CD4-positive, alpha-beta T cell (primary cell): ENCODE measurements at regions not wholly inside any gene's neighbourhood (a gene's known extent, or its start where the extent isn't known, plus 50 kb on each side); places are given as distances from the start of the nearest gene placed in this dataset.

ENCODE experiments used
- ATAC-seq: fragments of 200-7000 bp; cut with Tn5 transposase; one replicate; pipeline ENCODE4 v1.10.0; 2022; ENCODE audit warnings: mild to moderate bottlenecking; ENCODE audit not compliant: poor library complexity
- CTCF ChIA-PET: fragments of 350-600 bp; sonication (Branson Sonifier 250); formaldehyde crosslinking; loops from one replicate; lab custom pipeline; 2021; ENCODE audit warnings: antibody characterized with exemption, inconsistent platforms; lab: Charles Lee
- POLR2A ChIA-PET: fragments of 350-600 bp; sonication (Branson Sonifier 250); formaldehyde crosslinking; loops from one replicate; lab custom pipeline; 2021; ENCODE audit warnings: antibody characterized with exemption, inconsistent platforms; lab: Charles Lee
- DNase-seq, 14 experiments: peaks; one replicate each; pipeline ENCODE4 v3.0.0-alpha.2; 2013 to 2020; ENCODE audit warnings: mixed read lengths in 2 of 14
- H3K27ac ChIP-seq, 2 donors: one replicate each; pipeline versions ENCODE4 v1.5.1 to v1.7.0; 2013; ENCODE audit warnings: low read length in 2 of 2, low read depth in 1 of 2, mild to moderate bottlenecking in 1 of 2
- H3K27me3 ChIP-seq, 2 experiments: 1 replicate in 1 of 2; 2 replicates in 1 of 2; pipeline versions ENCODE4 v1.6.1 to v1.7.0; 2013; ENCODE audit warnings: low read length in 2 of 2, control low read depth in 1 of 2, mild to moderate bottlenecking in 1 of 2, moderate library complexity in 1 of 2; ENCODE audit not compliant: insufficient read depth in 2 of 2, control insufficient read depth in 1 of 2
- H3K36me3 ChIP-seq: one replicate; pipeline ENCODE4 v1.6.1; 2013; ENCODE audit warnings: low read length, control low read depth; ENCODE audit not compliant: insufficient read depth
- H3K4me1 ChIP-seq: one replicate; pipeline ENCODE4 v1.6.1; 2013; ENCODE audit warnings: low read length, control low read depth; ENCODE audit not compliant: insufficient read depth
- H3K4me3 ChIP-seq: one replicate; pipeline ENCODE4 v1.5.1; 2013; ENCODE audit warnings: mild to moderate bottlenecking, low read length, moderate library complexity
- H3K9me3 ChIP-seq, 2 experiments: 1 replicate in 1 of 2; 2 replicates in 1 of 2; pipeline versions ENCODE4 v1.6.1 to v1.7.0; 2013; ENCODE audit warnings: low read length in 2 of 2, mild to moderate bottlenecking in 2 of 2, control low read depth in 1 of 2, moderate library complexity in 1 of 2; ENCODE audit not compliant: control insufficient read depth in 1 of 2, insufficient read depth in 1 of 2
- H3K27ac Mint-ChIP-seq: one replicate; pipeline ENCODE4 v1.8.0; 2020; ENCODE audit warnings: mixed read lengths
- H3K27me3 Mint-ChIP-seq: one replicate; pipeline ENCODE4 v1.8.0; 2021; ENCODE audit warnings: mixed read lengths
- H3K36me3 Mint-ChIP-seq: one replicate; pipeline ENCODE4 v1.8.0; 2021; ENCODE audit warnings: low read depth, mixed read lengths
- H3K4me1 Mint-ChIP-seq: one replicate; pipeline ENCODE4 v1.8.0; 2021; ENCODE audit warnings: low read depth, mixed read lengths
- H3K4me3 Mint-ChIP-seq: one replicate; pipeline ENCODE4 v1.8.0; 2020; ENCODE audit warnings: mild to moderate bottlenecking, mixed read lengths
- H3K9me3 Mint-ChIP-seq: one replicate; pipeline ENCODE4 v1.8.0; 2020; ENCODE audit warnings: mixed read lengths
- CTCF ChIP-seq: fragments of 200-600 bp; IDR thresholded peaks from one replicate; pipeline ENCODE4 v1.8.0; 2022; ENCODE audit warnings: antibody characterized with exemption, mild to moderate bottlenecking
- intact Hi-C, 2 experiments: fragments of 100-400 bp; cut with DNase I in 1 of 2; cut with micrococcal nuclease in 1 of 2; formaldehyde crosslinking; loops; one replicate each; pipeline versions ENCODE4 v1.15.1 to v1.9.0; 2023 to 2025; cut with DNase I, micrococcal nuclease

- Histone ChIP-seq H3K36me3 (no peaks in the 10 kb centered on the region), H3K27ac (no peak overlapping the region), H3K4me1 (no peaks in the 10 kb centered on the region), H3K9me3 (peaks cover 0 to 36% of the 10 kb centered on the region in 2 experiments), H3K27me3 (no peaks in the 10 kb centered on the region), H3K4me3 (no peak overlapping the region)
- ChIA-PET POLR2A (no interaction called here), CTCF (no interaction called here)
- H3K27ac Mint-ChIP-seq = no peak overlapping the region
- H3K4me1 Mint-ChIP-seq = no peaks in the 10 kb centered on the region
- intact Hi-C loops = no loop called here
- no peak for DNase-seq
- H3K9me3 Mint-ChIP-seq = peaks cover 2% of the 10 kb centered on the region
- no peak for TF ChIP-seq CTCF
- no peak overlapping the region for H3K4me3 Mint-ChIP-seq
- no peak for ATAC-seq
- H3K36me3 Mint-ChIP-seq = no peaks in the 10 kb centered on the region
- no peaks in the 10 kb centered on the region for H3K27me3 Mint-ChIP-seq
These were observed 211.4 kb upstream of the TMEM132C start for GRCh38 chr12:128055567-128055966.

DNA sequence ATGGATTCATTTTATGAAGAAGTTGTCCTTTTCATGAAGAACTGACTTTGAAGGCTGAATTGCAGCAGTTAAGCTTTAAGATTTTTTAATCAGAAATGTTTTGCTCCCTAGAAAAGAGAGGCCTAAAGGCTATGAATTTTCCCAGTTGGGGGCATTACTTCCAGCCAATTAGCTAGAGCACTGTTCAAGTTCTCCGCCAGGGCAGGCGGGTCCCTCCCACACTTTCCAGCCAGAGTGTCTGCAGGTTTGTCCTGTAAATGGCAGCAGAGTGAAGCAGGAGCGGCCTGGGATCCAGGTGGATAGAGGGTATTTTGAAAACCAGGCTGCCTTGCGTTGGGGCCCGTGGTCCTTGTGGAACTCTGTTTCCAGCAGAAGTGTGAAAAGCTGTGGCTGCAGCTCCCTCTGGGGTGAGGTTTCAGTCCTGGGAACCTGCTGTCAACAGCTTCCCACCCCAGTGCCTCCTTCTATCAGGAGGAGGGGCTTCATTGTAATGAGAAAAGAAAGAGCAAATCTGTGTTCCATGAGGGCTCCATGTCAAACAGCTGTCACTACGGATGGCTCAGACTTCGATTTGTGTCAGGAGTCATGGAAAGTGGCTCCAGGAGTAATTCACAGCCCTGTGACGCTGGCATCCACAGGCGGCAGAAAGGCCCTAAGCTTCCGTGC, 210.7 kb upstream of the TMEM132C start:
- peaks cover 2% of the 10 kb centered on the region for H3K9me3 Mint-ChIP-seq
- no peaks in the 10 kb centered on the region for H3K4me1 ChIP-seq
- ChIA-PET CTCF (no interaction called here), POLR2A (no interaction called here)
- H3K27ac ChIP-seq = no peak overlapping the region
- no peak for TF ChIP-seq CTCF
- no peak overlapping the region for H3K4me3 ChIP-seq
- peaks cover 0 to 36% of the 10 kb centered on the region in 2 experiments for H3K9me3 ChIP-seq
- H3K4me3 Mint-ChIP-seq = no peak overlapping the region
- H3K27me3 ChIP-seq = no peaks in the 10 kb centered on the region
- H3K36me3 Mint-ChIP-seq = no peaks in the 10 kb centered on the region
- no peaks in the 10 kb centered on the region for H3K27me3 Mint-ChIP-seq
- intact Hi-C loops = no loop called here
- ATAC-seq (no peak), DNase-seq (no peak)
- H3K36me3 ChIP-seq = no peaks in the 10 kb centered on the region
- H3K27ac Mint-ChIP-seq = no peak overlapping the region
- H3K4me1 Mint-ChIP-seq = no peaks in the 10 kb centered on the region

DNA sequence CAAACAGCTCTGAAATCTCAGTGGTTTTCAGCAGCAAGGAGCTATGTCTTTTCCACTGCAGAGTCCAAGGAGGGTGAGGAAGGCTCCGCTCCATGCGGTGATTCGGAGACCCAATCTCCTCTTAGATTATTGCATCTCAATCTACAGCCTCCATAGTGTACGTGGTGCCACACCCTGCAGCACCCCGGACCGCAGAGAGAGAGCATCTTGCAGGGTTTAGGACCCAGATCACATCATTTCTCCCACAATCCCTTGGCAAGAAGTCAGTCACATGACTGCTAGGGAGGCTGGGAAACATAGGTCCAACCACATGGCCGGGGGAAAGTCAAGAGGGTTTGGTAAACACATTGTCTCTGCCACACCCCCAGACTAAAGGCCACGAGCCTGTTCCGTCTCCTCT, 209.4 kb upstream of the TMEM132C start:
- TF ChIP-seq CTCF = no peak
- H3K9me3 ChIP-seq = peaks cover 0 to 43% of the 10 kb centered on the region in 2 experiments
- CTCF ChIA-PET = no interaction called here
- no peak overlapping the region for H3K4me3 ChIP-seq
- intact Hi-C loops = no loop called here
- no peaks in the 10 kb centered on the region for H3K36me3 ChIP-seq
- H3K36me3 Mint-ChIP-seq = no peaks in the 10 kb centered on the region
- ATAC-seq (no peak), DNase-seq (no peak)
- peaks cover 2% of the 10 kb centered on the region for H3K9me3 Mint-ChIP-seq
- H3K27ac ChIP-seq = no peak overlapping the region
- no peaks in the 10 kb centered on the region for H3K27me3 ChIP-seq
- no peaks in the 10 kb centered on the region for H3K4me1 Mint-ChIP-seq
- H3K27ac Mint-ChIP-seq = no peak overlapping the region
- POLR2A ChIA-PET = no interaction called here
- no peaks in the 10 kb centered on the region for H3K27me3 Mint-ChIP-seq
- H3K4me1 ChIP-seq = no peaks in the 10 kb centered on the region
- H3K4me3 Mint-ChIP-seq = no peak overlapping the region
